Activated CD4-positive, alpha-beta memory T cell treated with anti-CD3 and anti-CD28 coated beads for 36 hours (primary cell): ENCODE measurements at regions not wholly inside any gene's neighbourhood (a gene's known extent, or its start where the extent isn't known, plus 50 kb on each side); places are given as distances from the start of the nearest gene placed in this dataset.

ENCODE experiments used
- CTCF ChIA-PET: fragments of 350-600 bp; sonication (Branson Sonifier 250); formaldehyde crosslinking; loops from one replicate; lab custom pipeline; 2021; ENCODE audit warnings: antibody characterized with exemption, inconsistent platforms; lab: Charles Lee
- POLR2A ChIA-PET: fragments of 350-600 bp; sonication (Branson Sonifier 250); formaldehyde crosslinking; loops from one replicate; lab custom pipeline; 2021; ENCODE audit warnings: antibody characterized with exemption; lab: Charles Lee
- DNase-seq: peaks from one replicate; pipeline ENCODE4 v3.0.0-alpha.2; 2020
- H3K27ac Mint-ChIP-seq: one replicate; pipeline ENCODE4 v1.8.0; 2021; ENCODE audit warnings: mixed read lengths
- H3K27me3 Mint-ChIP-seq: one replicate; pipeline ENCODE4 v1.8.0; 2021; ENCODE audit warnings: mixed read lengths
- H3K36me3 Mint-ChIP-seq: one replicate; pipeline ENCODE4 v1.8.0; 2021; ENCODE audit warnings: mixed read lengths
- H3K4me1 Mint-ChIP-seq: one replicate; pipeline ENCODE4 v1.8.0; 2021; ENCODE audit warnings: low read depth, mixed read lengths
- H3K4me3 Mint-ChIP-seq: one replicate; pipeline ENCODE4 v1.8.0; 2021; ENCODE audit warnings: mild to moderate bottlenecking, mixed read lengths
- H3K9me3 Mint-ChIP-seq: one replicate; pipeline ENCODE4 v1.8.0; 2021; ENCODE audit warnings: mixed read lengths
- intact Hi-C: fragments of 100-400 bp; cut with micrococcal nuclease; formaldehyde crosslinking; loops from one replicate; pipeline ENCODE4 v1.15.1; 2023

GRCh38 chr3:25246913-25247312, 181.2 kb upstream of the RARB start:
- Mint-ChIP-seq H3K4me3 (no peak overlapping the region), H3K9me3 (peaks cover 47% of the 10 kb centered on the region), H3K27ac (no peak overlapping the region), H3K27me3 (no peaks in the 10 kb centered on the region), H3K36me3 (no peaks in the 10 kb centered on the region), H3K4me1 (no peaks in the 10 kb centered on the region)
- ChIA-PET POLR2A (no interaction called here), CTCF (no interaction called here)
- no peak for DNase-seq
- intact Hi-C loops: no loop called here

- Mint-ChIP-seq H3K27me3 (no peaks in the 10 kb centered on the region), H3K4me3 (no peak overlapping the region), H3K36me3 (no peaks in the 10 kb centered on the region), H3K27ac (no peak overlapping the region), H3K4me1 (no peaks in the 10 kb centered on the region), H3K9me3 (peaks cover 25% of the 10 kb centered on the region)
- CTCF ChIA-PET: no interaction called here
- intact Hi-C loops: no loop called here
- DNase-seq: no peak
- POLR2A ChIA-PET: no interaction called here
Measured at GRCh38 chr3:25252291-25252690, 175.8 kb upstream of the RARB start.

GRCh38 chr3:25257026-25257425, 171.0 kb upstream of the RARB start:
- DNase-seq: no peak
- intact Hi-C loops: no loop called here
- Mint-ChIP-seq H3K27me3 (no peaks in the 10 kb centered on the region), H3K4me3 (no peak overlapping the region), H3K36me3 (no peaks in the 10 kb centered on the region), H3K9me3 (no peaks in the 10 kb centered on the region), H3K27ac (no peak overlapping the region), H3K4me1 (no peaks in the 10 kb centered on the region)
- ChIA-PET CTCF (no interaction called here), POLR2A (no interaction called here)

- CTCF ChIA-PET: no interaction called here
- intact Hi-C loops: no loop called here
- DNase-seq: no peak
- Mint-ChIP-seq H3K4me1 (no peaks in the 10 kb centered on the region), H3K9me3 (no peaks in the 10 kb centered on the region), H3K27ac (no peak overlapping the region), H3K36me3 (no peaks in the 10 kb centered on the region), H3K27me3 (no peaks in the 10 kb centered on the region), H3K4me3 (no peak overlapping the region)
- POLR2A ChIA-PET: no interaction called here
Measured at GRCh38 chr3:25259871-25260270, 168.2 kb upstream of the RARB start.

- H3K9me3 Mint-ChIP-seq: no peaks in the 10 kb centered on the region
- POLR2A ChIA-PET: no interaction called here
Measured at GRCh38 chr3:25262322-25262721, 165.7 kb upstream of the RARB start.

GRCh38 chr3:25265284-25265683, 162.8 kb upstream of the RARB start:
- DNase-seq: no peak
- CTCF ChIA-PET: no interaction called here
- Mint-ChIP-seq H3K27ac (no peak overlapping the region), H3K36me3 (no peaks in the 10 kb centered on the region), H3K4me1 (no peaks in the 10 kb centered on the region), H3K4me3 (no peak overlapping the region), H3K27me3 (no peaks in the 10 kb centered on the region), H3K9me3 (no peaks in the 10 kb centered on the region)
- intact Hi-C loops: no loop called here
- POLR2A ChIA-PET: no interaction called here

More at GRCh38 chr3:25262322-25262721, 165.7 kb upstream of the RARB start:
- DNase-seq: no peak
- no peak overlapping the region for H3K4me3 Mint-ChIP-seq
- no peaks in the 10 kb centered on the region for H3K36me3 Mint-ChIP-seq
- no peaks in the 10 kb centered on the region for H3K4me1 Mint-ChIP-seq
- H3K27me3 Mint-ChIP-seq: no peaks in the 10 kb centered on the region
- no peak overlapping the region for H3K27ac Mint-ChIP-seq
- CTCF ChIA-PET: no interaction called here
- intact Hi-C loops: no loop called here

- no peaks in the 10 kb centered on the region for H3K4me1 Mint-ChIP-seq
- ChIA-PET CTCF (no interaction called here), POLR2A (no interaction called here)
- no peaks in the 10 kb centered on the region for H3K27me3 Mint-ChIP-seq
- DNase-seq: no peak
- no peak overlapping the region for H3K27ac Mint-ChIP-seq
- intact Hi-C loops: no loop called here
- no peaks in the 10 kb centered on the region for H3K9me3 Mint-ChIP-seq
- no peak overlapping the region for H3K4me3 Mint-ChIP-seq
- H3K36me3 Mint-ChIP-seq: no peaks in the 10 kb centered on the region
Measured at GRCh38 chr3:25266677-25267076, 161.4 kb upstream of the RARB start.

GRCh38 chr3:25272090-25272489, 156.0 kb upstream of the RARB start:
- H3K27me3 Mint-ChIP-seq: no peaks in the 10 kb centered on the region

GRCh38 chr3:25273582-25274171, 154.4 kb upstream of the RARB start:
- Mint-ChIP-seq H3K4me1 (no peaks in the 10 kb centered on the region), H3K27ac (no peak overlapping the region), H3K36me3 (no peaks in the 10 kb centered on the region), H3K27me3 (no peaks in the 10 kb centered on the region), H3K4me3 (no peak overlapping the region), H3K9me3 (no peaks in the 10 kb centered on the region)
- ChIA-PET CTCF (no interaction called here), POLR2A (no interaction called here)
- DNase-seq: no peak
- intact Hi-C loops: no loop called here

More at GRCh38 chr3:25272090-25272489, 156.0 kb upstream of the RARB start:
- no peak overlapping the region for H3K4me3 Mint-ChIP-seq
- H3K4me1 Mint-ChIP-seq: no peaks in the 10 kb centered on the region
- no peaks in the 10 kb centered on the region for H3K9me3 Mint-ChIP-seq
- intact Hi-C loops: no loop called here
- ChIA-PET POLR2A (no interaction called here), CTCF (no interaction called here)
- no peak overlapping the region for H3K27ac Mint-ChIP-seq
- H3K36me3 Mint-ChIP-seq: no peaks in the 10 kb centered on the region
- DNase-seq: no peak

GRCh38 chr3:25277503-25277902, 150.6 kb upstream of the RARB start:
- H3K36me3 Mint-ChIP-seq: no peaks in the 10 kb centered on the region
- no peaks in the 10 kb centered on the region for H3K4me1 Mint-ChIP-seq
- DNase-seq: no peak
- H3K9me3 Mint-ChIP-seq: no peaks in the 10 kb centered on the region
- H3K27me3 Mint-ChIP-seq: no peaks in the 10 kb centered on the region
- CTCF ChIA-PET: no interaction called here
- H3K27ac Mint-ChIP-seq: no peak overlapping the region
- intact Hi-C loops: no loop called here
- POLR2A ChIA-PET: no interaction called here
- H3K4me3 Mint-ChIP-seq: no peak overlapping the region

- CTCF ChIA-PET: no interaction called here
Measured at GRCh38 chr3:25281041-25281731, 146.9 kb upstream of the RARB start.

GRCh38 chr3:25281732-25282126, 146.3 kb upstream of the RARB start:
- ChIA-PET POLR2A (no interaction called here), CTCF (no interaction called here)
- Mint-ChIP-seq H3K27ac (no peak overlapping the region), H3K36me3 (no peaks in the 10 kb centered on the region), H3K27me3 (no peaks in the 10 kb centered on the region), H3K9me3 (no peaks in the 10 kb centered on the region), H3K4me3 (no peak overlapping the region), H3K4me1 (no peaks in the 10 kb centered on the region)
- DNase-seq: no peak
- intact Hi-C loops: no loop called here

More at GRCh38 chr3:25281041-25281731, 146.9 kb upstream of the RARB start:
- H3K4me1 Mint-ChIP-seq: no peaks in the 10 kb centered on the region
- H3K36me3 Mint-ChIP-seq: no peaks in the 10 kb centered on the region
- intact Hi-C loops: no loop called here
- no peaks in the 10 kb centered on the region for H3K27me3 Mint-ChIP-seq
- no peaks in the 10 kb centered on the region for H3K9me3 Mint-ChIP-seq
- H3K4me3 Mint-ChIP-seq: no peak overlapping the region
- no peak for DNase-seq
- POLR2A ChIA-PET: no interaction called here
- no peak overlapping the region for H3K27ac Mint-ChIP-seq

- no peak for DNase-seq
- POLR2A ChIA-PET: no interaction called here
- H3K4me3 Mint-ChIP-seq: no peak overlapping the region
- CTCF ChIA-PET: no interaction called here
- H3K36me3 Mint-ChIP-seq: no peaks in the 10 kb centered on the region
- no peak overlapping the region for H3K27ac Mint-ChIP-seq
- intact Hi-C loops: no loop called here
- no peaks in the 10 kb centered on the region for H3K27me3 Mint-ChIP-seq
- H3K4me1 Mint-ChIP-seq: no peaks in the 10 kb centered on the region
- no peaks in the 10 kb centered on the region for H3K9me3 Mint-ChIP-seq
Measured at GRCh38 chr3:25283613-25284012, 144.4 kb upstream of the RARB start.
